Neuronal stem cell (in vitro differentiated cells): ENCODE measurements at regions not wholly inside any gene's neighbourhood (a gene's known extent, or its start where the extent isn't known, plus 50 kb on each side); places are given as distances from the start of the nearest gene placed in this dataset.

ENCODE experiments used
- DNase-seq: peaks from one replicate; pipeline ENCODE4 v3.0.0-alpha.2; 2013; ENCODE audit warnings: low spot score
- H2AFZ ChIP-seq: one replicate; pipeline ENCODE4 v1.6.1; 2013; ENCODE audit warnings: mild to moderate bottlenecking, low read length, inconsistent platforms
- H2AK5ac ChIP-seq: 2 replicates; pipeline ENCODE4 v1.6.1; 2013; ENCODE audit warnings: low read depth, mild to moderate bottlenecking, inconsistent platforms, low read length, moderate library complexity, mixed read lengths
- H2BK120ac ChIP-seq: 2 replicates; pipeline ENCODE4 v1.6.1; 2013; ENCODE audit warnings: low read depth, mild to moderate bottlenecking, inconsistent platforms, low read length, moderate library complexity, mixed read lengths
- H2BK12ac ChIP-seq: one replicate; pipeline ENCODE4 v1.6.1; 2013; ENCODE audit warnings: low read length, inconsistent platforms
- H2BK15ac ChIP-seq: 2 replicates; pipeline ENCODE4 v1.6.1; 2013; ENCODE audit warnings: mild to moderate bottlenecking, low read length, inconsistent platforms, mixed read lengths
- H2BK5ac ChIP-seq: one replicate; pipeline ENCODE4 v1.6.1; 2013; ENCODE audit warnings: inconsistent platforms, mild to moderate bottlenecking, low read length, moderate library complexity
- H3K14ac ChIP-seq: one replicate; pipeline ENCODE4 v1.6.1; 2013; ENCODE audit warnings: low read length, inconsistent platforms
- H3K18ac ChIP-seq: 2 replicates; pipeline ENCODE4 v1.6.1; 2013; ENCODE audit warnings: low read length, inconsistent platforms
- H3K23ac ChIP-seq: 2 replicates; pipeline ENCODE4 v1.6.1; 2013; ENCODE audit warnings: low read depth, mild to moderate bottlenecking, mixed read lengths, low read length, inconsistent platforms; ENCODE audit not compliant: poor library complexity
- H3K27ac ChIP-seq: replicated peaks from 3 replicates; pipeline ENCODE4 v1.5.1; 2013; ENCODE audit warnings: low read length, inconsistent platforms
- H3K27me3 ChIP-seq, 3 experiments: 2 replicates each; pipeline ENCODE4 v1.6.1; 2013; ENCODE audit warnings: low read length in 3 of 3, mild to moderate bottlenecking in 2 of 3, inconsistent platforms in 1 of 3, low read depth in 1 of 3, mixed read lengths in 1 of 3, moderate library complexity in 1 of 3; ENCODE audit not compliant: control insufficient read depth in 3 of 3, insufficient read depth in 3 of 3
- H3K36me3 ChIP-seq, 2 donors: replicated peaks in 1 of 2; 2 replicates each; pipeline ENCODE4 v1.6.1; 2013; ENCODE audit warnings: low read length in 2 of 2; ENCODE audit not compliant: control insufficient read depth in 2 of 2, insufficient read depth in 2 of 2
- H3K4ac ChIP-seq: 2 replicates; pipeline ENCODE4 v1.6.1; 2013; ENCODE audit warnings: inconsistent platforms, mild to moderate bottlenecking, low read length, moderate library complexity
- H3K4me1 ChIP-seq, 2 donors: 1 replicate in 1 of 2; 2 replicates in 1 of 2; pipeline ENCODE4 v1.6.1; 2013; ENCODE audit warnings: low read length in 2 of 2, low read depth in 1 of 2; ENCODE audit not compliant: control insufficient read depth in 2 of 2, insufficient read depth in 1 of 2
- H3K4me2 ChIP-seq: one replicate; pipeline ENCODE4 v1.6.1; 2013; ENCODE audit warnings: mild to moderate bottlenecking, low read length, inconsistent platforms; ENCODE audit not compliant: insufficient read depth, poor library complexity, severe bottlenecking
- H3K4me3 ChIP-seq, 2 donors: 2 replicates each; pipeline ENCODE4 v1.5.1; 2013; ENCODE audit warnings: low read length in 2 of 2, mild to moderate bottlenecking in 2 of 2, inconsistent platforms in 1 of 2, moderate library complexity in 1 of 2
- H3K79me1 ChIP-seq: one replicate; pipeline ENCODE4 v1.6.1; 2013; ENCODE audit warnings: low read depth, mild to moderate bottlenecking, inconsistent platforms, low read length, moderate library complexity
- H3K9ac ChIP-seq: one replicate; pipeline ENCODE4 v1.6.1; 2013; ENCODE audit warnings: mild to moderate bottlenecking, low read depth, low read length, inconsistent platforms; ENCODE audit not compliant: poor library complexity
- H3K9me3 ChIP-seq, 2 donors: replicated peaks in 1 of 2; 2 replicates each; pipeline versions ENCODE3 to v1.6.1; 2013; ENCODE audit warnings: low read length in 2 of 2, mild to moderate bottlenecking in 2 of 2, inconsistent platforms in 1 of 2, low read depth in 1 of 2, mixed read lengths in 1 of 2, moderate library complexity in 1 of 2; ENCODE audit not compliant: control insufficient read depth in 2 of 2, insufficient read depth in 1 of 2
- H4K8ac ChIP-seq: one replicate; pipeline ENCODE4 v1.6.1; 2013; ENCODE audit warnings: low read depth, mild to moderate bottlenecking, inconsistent platforms, low read length, moderate library complexity
- H4K91ac ChIP-seq: one replicate; pipeline ENCODE4 v1.6.1; 2013; ENCODE audit warnings: low read length, low read depth, mild to moderate bottlenecking, inconsistent platforms; ENCODE audit not compliant: poor library complexity
- WGBS, 2 donors: extraction: QIAGEN DNeasy Blood & Tissue Kit; methylation state at CpG; one replicate each; pipeline ENCODE4 v1.1.7; 2013; ENCODE audit warnings: missing lambda C conversion rate in 2 of 2, mixed read lengths in 1 of 2; ENCODE audit not compliant: insufficient read length in 2 of 2, insufficient replicate concordance in 1 of 2; ENCODE audit errors: extremely low coverage in 2 of 2; 5-methylcytosine and 5-hydroxymethylcytosine counted together

DNA sequence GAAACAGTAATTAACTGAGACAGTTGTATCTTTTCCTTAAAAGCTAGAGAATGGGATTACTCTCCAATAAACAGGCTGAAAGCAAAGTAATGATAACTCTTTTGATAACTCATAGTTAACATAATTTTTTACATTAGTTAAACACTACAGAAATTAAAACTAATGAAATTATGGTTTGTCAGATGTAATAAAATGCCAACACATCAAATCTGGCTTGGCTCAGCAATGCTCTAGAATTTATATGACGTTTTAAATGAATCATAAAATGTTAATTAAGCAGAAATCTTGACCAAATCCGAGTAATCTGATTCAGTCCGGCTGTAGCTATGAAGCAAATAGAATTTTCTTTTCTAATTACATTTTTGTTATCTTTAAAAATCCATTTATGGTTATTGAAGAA lies 244.2 kb upstream of the NR3C2 start:
- Histone ChIP-seq H3K14ac (no peak overlapping the region), H3K4me3 (no peak overlapping the region), H2AK5ac (no peak overlapping the region), H3K9ac (no peak overlapping the region), H2BK15ac (no peak overlapping the region), H2BK5ac (no peak overlapping the region), H3K4ac (no peak overlapping the region), H3K23ac (no peak overlapping the region), H3K27ac (no peak overlapping the region), H2BK120ac (no peak overlapping the region), H2AFZ (no peak overlapping the region), H3K79me1 (no peaks in the 10 kb centered on the region), H3K27me3 (no peaks in the 10 kb centered on the region), H4K8ac (no peak overlapping the region), H4K91ac (no peak overlapping the region), H2BK12ac (no peak overlapping the region), H3K36me3 (no peaks in the 10 kb centered on the region), H3K18ac (no peak overlapping the region), H3K4me1 (no peaks in the 10 kb centered on the region), H3K4me2 (no peak overlapping the region), H3K9me3 (no peaks in the 10 kb centered on the region)
- DNase-seq = no peak
- no CpG with 5 or more reads among the region's 3 CpGs for WGBS, 2 donors

DNA sequence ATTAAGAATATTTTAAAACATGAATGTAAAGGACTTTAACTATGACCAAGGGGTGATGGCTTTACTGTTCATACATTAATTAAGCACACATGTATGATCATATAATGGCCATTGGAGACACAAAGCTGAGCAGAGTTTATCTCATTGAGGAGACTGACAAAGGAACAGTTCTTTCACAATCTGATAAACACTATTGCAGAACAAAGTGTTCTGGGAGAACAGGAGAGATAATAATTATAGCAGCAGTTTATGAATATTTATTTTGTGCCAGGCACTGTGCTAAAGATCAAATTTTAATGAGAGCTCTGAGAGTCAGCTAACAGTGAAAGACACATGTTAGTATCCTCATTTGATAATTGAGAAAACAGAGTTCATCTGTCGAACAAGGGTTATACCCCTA lies 242.4 kb upstream of the NR3C2 start:
- H3K18ac ChIP-seq = no peak overlapping the region
- H3K4me3 ChIP-seq = no peak overlapping the region
- no peaks in the 10 kb centered on the region for H3K79me1 ChIP-seq
- H3K9ac ChIP-seq = no peak overlapping the region
- H3K14ac ChIP-seq = no peak overlapping the region
- H3K4me2 ChIP-seq = no peak overlapping the region
- H2AK5ac ChIP-seq = no peak overlapping the region
- DNase-seq = no peak
- no peak overlapping the region for H3K4ac ChIP-seq
- H3K4me1 ChIP-seq = no peaks in the 10 kb centered on the region
- no peak overlapping the region for H4K8ac ChIP-seq
- no peak overlapping the region for H2BK120ac ChIP-seq
- no peak overlapping the region for H3K27ac ChIP-seq
- H2BK15ac ChIP-seq = no peak overlapping the region
- H2BK5ac ChIP-seq = no peak overlapping the region
- H3K36me3 ChIP-seq = no peaks in the 10 kb centered on the region
- H3K27me3 ChIP-seq = no peaks in the 10 kb centered on the region
- no peak overlapping the region for H2BK12ac ChIP-seq
- no CpG with 5 or more reads among the region's 1 CpG for WGBS, 2 donors
- no peak overlapping the region for H3K23ac ChIP-seq
- no peak overlapping the region for H2AFZ ChIP-seq
- H3K9me3 ChIP-seq = no peaks in the 10 kb centered on the region
- no peak overlapping the region for H4K91ac ChIP-seq

DNA sequence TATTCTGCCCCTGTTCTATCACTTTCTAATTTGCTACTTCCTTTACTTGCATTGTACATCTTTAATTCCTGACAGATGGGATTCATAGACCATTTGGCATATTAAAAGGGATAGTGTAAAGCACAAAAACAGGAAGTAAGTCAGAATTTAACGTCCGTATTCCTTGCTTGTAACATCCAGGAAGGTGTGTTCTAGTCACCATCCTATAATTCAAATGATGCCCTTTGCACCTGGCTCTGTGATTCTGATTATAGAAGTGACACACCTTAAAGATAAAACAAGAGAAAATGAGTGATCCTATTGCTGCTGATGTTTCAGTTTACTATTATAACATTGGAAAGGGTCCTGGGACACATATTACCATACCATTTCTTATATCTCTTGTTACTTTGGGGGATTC lies 238.7 kb upstream of the NR3C2 start:
- Histone ChIP-seq H4K91ac (no peak overlapping the region), H2AFZ (no peak overlapping the region), H2BK15ac (no peak overlapping the region), H3K4me2 (no peak overlapping the region), H3K27me3 (no peaks in the 10 kb centered on the region), H3K4me3 (no peak overlapping the region), H4K8ac (no peak overlapping the region), H3K79me1 (no peaks in the 10 kb centered on the region), H3K27ac (no peak overlapping the region), H2AK5ac (no peak overlapping the region), H2BK12ac (no peak overlapping the region), H2BK120ac (no peak overlapping the region), H3K14ac (no peak overlapping the region), H3K23ac (no peak overlapping the region), H2BK5ac (no peak overlapping the region), H3K9ac (no peak overlapping the region), H3K4me1 (no peaks in the 10 kb centered on the region), H3K36me3 (no peaks in the 10 kb centered on the region), H3K18ac (no peak overlapping the region), H3K9me3 (no peaks in the 10 kb centered on the region), H3K4ac (no peak overlapping the region)
- DNase-seq = no peak
- no CpG with 5 or more reads among the region's 2 CpGs for WGBS, 2 donors

DNA sequence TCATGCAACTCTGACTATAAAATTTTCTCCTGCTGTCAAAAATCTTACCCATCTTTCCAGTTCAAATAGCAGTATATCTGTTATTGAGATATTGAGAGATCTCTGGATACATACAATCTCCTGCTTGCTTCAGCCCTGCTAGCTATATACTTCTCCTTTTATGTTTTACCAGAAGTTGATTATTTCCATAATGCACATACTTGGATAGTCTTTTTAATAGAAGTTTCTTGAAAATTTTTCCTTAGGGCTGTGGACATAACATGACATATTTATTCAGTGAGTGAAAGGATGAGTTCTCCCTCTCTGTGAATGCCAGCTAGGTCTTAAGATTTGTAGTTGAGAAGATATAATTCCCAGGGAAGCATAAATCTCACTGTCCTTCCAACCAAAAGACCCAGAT lies 234.1 kb upstream of the NR3C2 start:
- Histone ChIP-seq H3K36me3 (no peaks in the 10 kb centered on the region), H2BK12ac (no peak overlapping the region), H3K79me1 (no peaks in the 10 kb centered on the region), H2BK120ac (no peak overlapping the region), H2AK5ac (no peak overlapping the region), H3K4ac (no peak overlapping the region), H3K9ac (no peak overlapping the region), H4K8ac (no peak overlapping the region), H3K9me3 (no peaks in the 10 kb centered on the region), H3K27ac (no peak overlapping the region), H2AFZ (no peak overlapping the region), H4K91ac (no peak overlapping the region), H3K4me1 (no peaks in the 10 kb centered on the region), H3K23ac (no peak overlapping the region), H2BK5ac (no peak overlapping the region), H3K27me3 (no peaks in the 10 kb centered on the region), H2BK15ac (no peak overlapping the region), H3K4me3 (no peak overlapping the region), H3K4me2 (no peak overlapping the region), H3K14ac (no peak overlapping the region), H3K18ac (no peak overlapping the region)
- DNase-seq = no peak
